HG03565 (cell line): ENCODE measurements at regions not wholly inside any gene's neighbourhood (a gene's known extent, or its start where the extent isn't known, plus 50 kb on each side); places are given as distances from the start of the nearest gene placed in this dataset.

Experiments used
- ATAC-seq: cut with Tn5 transposase; IDR thresholded peaks from one replicate; pipeline ENCODE4 v1.9.1; 2021; ENCODE audit warnings: mild to moderate bottlenecking, moderate library complexity; ENCODE audit not compliant: unreplicated experiment

DNA sequence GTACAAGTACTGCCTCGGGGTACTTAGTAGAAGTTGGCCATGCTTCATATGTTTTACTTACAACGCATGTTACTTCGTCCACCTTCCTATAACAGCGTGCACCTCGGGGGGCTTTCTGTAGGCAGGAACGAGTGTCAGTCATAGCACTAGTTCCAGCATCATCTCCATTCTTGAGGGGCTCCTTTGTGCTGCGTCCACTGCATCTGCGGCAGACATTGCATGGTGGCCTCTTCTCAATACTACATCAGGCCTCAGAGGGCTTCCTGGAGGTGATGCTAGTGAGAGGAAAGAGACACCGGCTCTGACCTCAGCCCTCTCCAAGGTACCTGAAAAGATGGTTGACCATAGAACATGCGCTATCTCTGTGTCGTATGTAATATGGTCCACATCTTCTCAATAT is 121.2 kb upstream of the RTL1 start:
- ATAC-seq: no peak

GRCh38 chr14:101025131-101025530 is 121.6 kb upstream of the RTL1 start:
- ATAC-seq: no peak

DNA sequence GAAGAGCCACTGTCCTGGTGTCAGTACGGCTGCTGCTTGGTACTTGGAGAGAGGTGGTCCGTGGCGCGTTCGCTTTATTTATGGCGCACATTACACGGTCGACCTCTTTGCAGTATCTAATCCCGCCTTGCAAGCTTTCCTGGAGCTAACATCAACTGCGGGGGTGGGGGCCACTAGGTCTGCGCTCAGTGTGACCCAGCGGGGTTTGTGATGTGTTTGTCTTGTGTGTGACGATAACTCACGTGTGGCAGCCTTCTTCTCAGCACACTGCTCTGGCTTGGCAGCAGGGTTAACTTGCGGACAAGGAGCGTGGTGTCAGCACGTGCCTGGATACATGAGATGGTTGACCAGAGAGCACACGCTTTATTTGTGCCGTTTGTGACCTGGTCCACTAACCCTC is 122.2 kb upstream of the RTL1 start:
- ATAC-seq: no peak

- no peak for ATAC-seq
Observed at GRCh38 chr14:101026341-101026740, 122.8 kb upstream of the RTL1 start.

DNA sequence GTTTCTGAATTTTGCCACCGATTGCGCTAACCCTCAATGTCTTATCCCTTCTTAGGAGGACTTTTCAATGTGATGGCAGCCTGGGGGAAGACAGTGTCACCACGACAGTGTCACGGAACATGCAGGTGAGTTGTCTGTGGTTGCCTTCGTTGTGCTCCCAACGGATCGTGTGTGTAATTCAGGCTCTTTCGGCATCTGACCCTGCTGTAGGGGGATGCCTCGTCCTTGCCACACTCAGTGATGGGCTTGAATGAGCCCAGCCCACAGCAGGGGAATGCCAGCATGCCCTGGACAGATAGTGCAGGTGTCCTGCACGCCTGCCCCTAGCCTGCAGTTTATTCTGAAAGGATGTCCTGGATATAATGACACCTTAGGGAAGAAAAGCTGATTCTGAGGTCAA is 123.8 kb upstream of the RTL1 start:
- no peak for ATAC-seq

- ATAC-seq: no peak
Observed at GRCh38 chr14:101027966-101028365, 124.4 kb upstream of the RTL1 start.

DNA sequence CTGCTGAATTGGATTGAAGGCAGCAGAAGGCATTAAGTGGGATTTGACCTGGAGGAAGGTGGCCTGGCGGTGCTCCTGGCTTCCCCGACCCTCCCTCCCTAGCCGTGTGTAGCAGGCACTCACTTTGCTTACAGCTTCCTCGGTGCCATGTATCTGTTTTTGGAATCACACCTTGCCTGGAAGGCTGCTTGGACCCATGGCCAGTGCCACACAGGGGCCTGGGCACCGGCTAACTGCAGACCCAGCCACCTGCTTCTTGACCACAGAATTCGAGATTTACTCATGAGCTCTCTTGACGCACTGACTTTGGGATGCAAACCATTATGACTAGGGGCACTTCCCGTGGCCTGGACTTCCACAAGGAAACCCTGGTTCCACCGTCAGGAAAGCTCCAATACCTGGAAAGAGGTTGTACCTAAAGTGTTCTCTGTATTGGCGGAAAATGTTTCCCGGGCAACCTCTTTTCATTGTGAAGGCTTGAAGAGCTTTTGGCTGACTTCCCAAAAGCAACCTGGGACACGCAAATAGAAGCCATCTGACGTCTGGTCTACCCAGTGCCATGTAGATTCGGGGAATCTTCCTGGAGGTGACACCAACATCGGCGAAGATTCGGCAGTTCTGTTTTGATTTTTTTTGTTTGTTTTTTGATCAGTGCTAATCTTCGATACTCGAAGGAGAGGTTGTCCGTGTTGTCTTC is 125.6 kb upstream of the RTL1 start:
- no peak for ATAC-seq

GRCh38 chr14:101029668-101030290 is 126.3 kb upstream of the RTL1 start:
- ATAC-seq: no peak

GRCh38 chr14:101030586-101030985 is 127.1 kb upstream of the RTL1 start:
- no peak for ATAC-seq

- no peak for ATAC-seq
Observed at GRCh38 chr14:101031186-101031585, 127.7 kb upstream of the RTL1 start.

DNA sequence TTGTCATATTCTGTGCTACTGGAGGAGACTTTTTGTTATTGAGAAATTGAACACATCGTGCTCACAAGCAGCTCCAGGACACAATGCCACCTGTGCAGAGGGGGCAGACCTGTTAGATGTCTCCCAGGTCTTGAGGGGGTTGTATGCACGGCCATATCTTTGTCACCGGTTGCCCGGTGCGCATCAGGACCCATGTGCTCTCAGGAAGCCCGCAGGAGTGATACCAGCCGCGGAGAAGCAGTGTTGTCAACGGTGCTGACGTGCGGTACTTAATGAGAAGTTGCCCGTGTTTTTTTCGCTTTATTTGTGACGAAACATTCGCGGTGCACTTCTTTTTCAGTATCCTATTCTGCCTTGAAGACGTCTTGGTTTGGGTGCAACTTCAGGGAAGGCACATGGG is 128.2 kb upstream of the RTL1 start:
- ATAC-seq: no peak

- ATAC-seq: no peak
Observed at GRCh38 chr14:101032433-101032832, 128.9 kb upstream of the RTL1 start.

DNA sequence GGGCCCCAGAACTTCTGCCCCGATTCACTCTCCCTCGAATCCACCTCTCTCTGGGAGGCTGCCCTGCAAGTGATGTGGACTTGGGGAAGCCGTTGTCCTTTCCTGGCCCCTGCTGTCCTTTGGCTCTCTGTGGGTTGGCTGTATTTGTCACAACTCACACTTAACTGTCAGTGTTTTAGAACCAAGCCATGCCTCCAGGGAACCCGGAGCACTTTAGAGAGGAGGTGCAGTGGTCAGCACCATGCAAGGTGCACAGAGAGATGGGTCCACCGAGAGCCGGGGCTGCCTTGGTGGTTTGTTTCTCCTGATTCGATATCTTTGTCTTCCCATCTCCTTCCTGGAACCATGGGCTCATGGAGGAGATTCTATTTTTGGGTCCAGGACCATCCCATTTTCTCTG is 129.5 kb upstream of the RTL1 start:
- no peak for ATAC-seq

DNA sequence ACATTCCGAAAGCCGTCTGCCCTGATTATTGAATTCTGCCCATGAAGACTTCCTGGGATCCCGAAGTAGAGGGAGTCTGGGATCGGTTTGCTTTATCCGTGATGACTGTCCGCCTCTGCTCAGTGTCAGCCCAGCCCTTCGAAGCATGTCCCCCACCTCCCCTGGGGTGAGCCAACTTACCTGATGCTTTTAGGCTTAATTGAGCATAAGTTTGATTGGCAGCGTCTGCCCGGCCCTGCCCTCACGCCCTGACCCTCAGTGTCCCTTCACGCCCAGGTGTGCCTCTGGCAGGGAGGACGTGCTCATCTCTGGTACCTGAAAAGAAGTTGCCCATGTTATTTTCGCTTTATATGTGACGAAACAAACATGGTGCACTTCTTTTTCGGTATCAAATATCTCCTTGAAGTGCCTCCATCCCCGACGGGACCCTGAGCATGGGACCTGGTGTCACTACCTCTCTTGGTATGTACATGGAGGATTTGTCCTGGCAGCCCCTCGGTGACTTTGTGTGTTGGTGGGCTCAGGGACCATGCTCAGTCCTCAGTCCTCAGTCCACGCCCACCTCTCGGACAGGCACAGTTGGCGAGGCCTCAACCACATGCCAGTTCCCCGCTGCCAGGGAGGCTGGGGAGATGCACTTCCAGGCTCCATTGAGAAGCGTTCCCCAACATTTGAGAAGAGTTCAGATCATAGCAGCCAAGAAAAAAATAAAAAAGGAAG is 130.1 kb upstream of the RTL1 start:
- ATAC-seq: no peak

DNA sequence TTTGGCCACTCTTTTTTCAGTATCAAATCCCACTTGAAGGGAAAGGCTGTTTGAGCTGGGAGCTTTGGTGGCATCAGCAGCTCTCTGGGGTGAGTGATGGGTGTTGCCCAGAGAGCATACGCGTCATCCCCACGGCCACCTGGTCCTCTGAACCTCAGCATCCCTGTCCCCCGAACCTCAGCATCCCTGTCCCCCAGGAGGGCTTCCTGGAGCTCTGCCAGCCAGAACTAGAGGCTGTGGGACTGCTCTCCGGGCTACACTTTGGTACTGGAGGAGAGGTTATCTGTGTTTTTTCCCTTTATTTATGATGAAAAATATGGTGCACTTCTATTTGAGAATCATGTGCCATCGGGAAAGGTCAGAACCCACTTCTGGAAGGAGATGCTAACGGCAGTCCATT is 131.5 kb upstream of the RTL1 start:
- no peak for ATAC-seq

DNA sequence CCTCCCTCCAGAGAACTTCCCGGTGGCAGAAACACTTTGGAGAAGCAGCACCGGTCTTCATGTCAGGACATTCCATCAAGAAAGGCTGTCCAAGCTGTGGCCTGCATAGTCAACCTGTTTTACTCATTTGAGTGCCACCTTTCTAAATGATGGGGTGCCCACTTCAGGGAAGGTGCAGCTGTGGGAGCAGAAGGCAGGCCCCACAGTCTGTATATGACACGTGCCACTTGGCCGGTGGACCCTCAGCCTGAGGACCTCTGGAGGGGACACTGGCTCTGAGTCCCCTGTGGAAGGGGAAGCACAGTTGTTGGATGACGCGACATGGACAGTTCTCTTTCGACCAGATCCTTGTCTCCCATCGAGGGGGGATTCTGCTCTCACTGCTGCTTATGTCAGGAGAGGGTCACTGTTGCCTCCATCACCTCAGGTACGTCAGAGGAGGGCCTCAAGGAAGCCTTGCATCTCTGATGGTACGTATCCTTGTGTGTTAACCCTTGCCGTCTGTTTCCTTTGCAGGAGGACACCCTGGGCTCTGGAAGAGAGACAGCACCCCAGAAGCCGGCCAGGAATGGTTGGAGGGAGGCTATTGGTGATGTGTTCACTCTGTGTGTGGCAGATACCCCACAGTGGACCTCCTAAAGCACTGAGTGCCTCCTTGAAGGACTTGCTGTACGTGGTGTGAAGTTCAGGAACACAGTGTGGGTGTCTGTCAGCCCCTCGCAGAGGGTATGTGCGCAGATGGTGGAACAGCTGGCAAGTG is 132.1 kb upstream of the RTL1 start:
- ATAC-seq: no peak

- ATAC-seq: no peak
Observed at GRCh38 chr14:101037021-101037817, 133.7 kb upstream of the RTL1 start.

- ATAC-seq: no peak
Observed at GRCh38 chr14:101039031-101039754, 135.7 kb upstream of the RTL1 start.

- no peak for ATAC-seq
Observed at GRCh38 chr14:101039755-101040138, 136.2 kb upstream of the RTL1 start.
